Stimulated activated CD4-positive, alpha-beta T cell treated with anti-CD3 and anti-CD28 coated beads, TNF-alpha, amount 100 ng/mL, for 24 hours (primary cell): ENCODE measurements at regions not wholly inside any gene's neighbourhood (a gene's known extent, or its start where the extent isn't known, plus 50 kb on each side); places are given as distances from the start of the nearest gene placed in this dataset.
"Not testable (repeated sequence)": the region's sequence is repeated elsewhere in the genome, so short reads cannot be mapped to it uniquely, and the experiment has no call there.

Source experiments
- DNase-seq, 3 experiments: peaks; one replicate each; pipeline ENCODE4 v3.0.0-alpha.2; 2020; ENCODE audit warnings: low read depth in 3 of 3

DNA sequence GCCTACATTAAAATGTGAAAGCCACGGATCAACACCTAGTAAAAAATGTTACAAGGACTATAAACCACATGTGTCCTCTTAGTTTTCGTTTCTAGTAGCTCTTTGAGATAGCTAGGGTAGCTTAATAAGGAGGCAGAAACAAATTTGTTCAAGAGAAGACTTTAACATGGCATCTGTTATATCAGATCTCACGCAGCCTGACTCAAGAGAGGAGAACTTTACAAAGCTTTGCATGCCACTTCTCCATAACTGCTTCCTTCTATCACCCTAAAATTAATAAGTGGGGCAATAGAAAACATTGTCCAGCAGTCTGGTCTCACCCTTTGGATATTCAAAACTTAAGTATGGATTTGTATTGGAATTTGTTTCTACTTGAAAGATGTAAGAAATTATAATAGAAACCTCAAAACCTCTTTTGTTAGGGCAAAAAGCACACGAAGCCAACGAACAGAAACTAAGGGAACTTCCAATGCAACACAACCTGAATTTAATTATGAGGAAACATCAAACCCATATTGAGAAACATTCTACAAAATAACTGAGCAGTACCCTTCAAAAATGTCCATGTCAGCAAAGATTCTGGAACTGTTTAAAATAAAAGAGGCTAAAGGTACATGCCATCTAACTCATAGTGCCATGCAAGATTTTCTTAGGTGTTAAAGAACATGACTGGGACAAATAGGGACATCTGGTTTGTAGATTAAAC is 194.8 kb downstream of the LRIG3 start:
- no peak for DNase-seq

DNA sequence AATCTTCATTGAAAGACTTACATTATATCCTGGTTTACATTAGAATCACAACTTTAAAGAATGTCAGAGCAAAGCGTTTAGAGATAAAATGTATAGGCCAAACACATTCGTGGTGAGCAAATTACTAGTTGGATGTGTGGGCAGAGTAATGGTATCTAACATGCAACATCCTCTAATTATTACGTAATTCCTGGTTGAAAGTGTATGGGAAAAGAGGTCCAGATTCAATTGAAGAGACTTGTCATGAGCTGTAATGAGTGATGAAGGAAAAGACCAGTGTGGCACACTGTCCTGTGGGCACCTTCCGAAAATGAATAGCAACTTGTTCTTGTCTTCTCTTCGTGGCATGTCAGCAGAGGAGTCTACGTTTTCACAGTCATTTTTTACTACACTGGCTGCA is 192.8 kb downstream of the LRIG3 start:
- no peak for DNase-seq

GRCh38 chr12:58728397-58728796 is 191.9 kb downstream of the LRIG3 start:
- no peak for DNase-seq

GRCh38 chr12:58731096-58731495 is 189.2 kb downstream of the LRIG3 start:
- no peak for DNase-seq

- DNase-seq, result no peak
Observed at GRCh38 chr12:58732894-58733293, 187.4 kb downstream of the LRIG3 start.

- no peak for DNase-seq
Observed at GRCh38 chr12:58741226-58741625, 179.1 kb downstream of the LRIG3 start.

DNA sequence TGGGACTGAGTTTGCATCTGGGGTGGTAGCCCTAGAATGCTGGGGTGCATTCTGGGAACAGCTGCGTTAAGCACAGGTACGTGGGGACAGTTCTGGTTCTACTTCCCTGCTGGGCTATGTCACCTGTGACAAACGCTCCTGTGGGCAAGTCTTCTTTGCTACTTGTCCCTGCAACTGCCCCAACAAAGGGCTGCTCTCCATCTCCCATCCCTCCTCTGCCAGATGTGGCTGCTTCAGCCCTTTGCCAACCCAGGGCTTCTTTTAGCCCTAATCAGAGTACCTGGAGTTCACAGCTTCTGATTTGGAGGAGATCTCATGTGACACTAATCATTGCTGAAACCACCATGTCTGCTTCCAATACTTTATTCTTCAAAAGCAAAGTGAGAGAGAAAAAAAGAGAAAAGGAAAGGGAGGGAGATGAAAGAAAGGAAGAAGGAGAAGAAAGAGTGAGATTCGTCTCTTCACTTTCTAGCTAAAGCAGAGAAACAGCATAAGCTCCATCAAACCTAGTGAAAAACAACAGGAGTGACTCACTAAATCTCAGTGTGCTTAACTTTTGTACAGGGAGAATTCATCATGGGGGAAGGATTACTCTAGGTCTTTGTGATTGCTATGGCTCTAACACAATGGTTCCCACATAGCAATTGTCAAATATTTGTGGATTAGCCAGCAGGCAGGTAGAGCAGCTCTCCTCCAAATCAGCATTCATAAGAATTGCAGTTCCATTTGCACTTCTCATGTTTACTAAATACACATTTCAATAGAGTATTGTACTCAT is 174.8 kb downstream of the LRIG3 start:
- no peak for DNase-seq

DNA sequence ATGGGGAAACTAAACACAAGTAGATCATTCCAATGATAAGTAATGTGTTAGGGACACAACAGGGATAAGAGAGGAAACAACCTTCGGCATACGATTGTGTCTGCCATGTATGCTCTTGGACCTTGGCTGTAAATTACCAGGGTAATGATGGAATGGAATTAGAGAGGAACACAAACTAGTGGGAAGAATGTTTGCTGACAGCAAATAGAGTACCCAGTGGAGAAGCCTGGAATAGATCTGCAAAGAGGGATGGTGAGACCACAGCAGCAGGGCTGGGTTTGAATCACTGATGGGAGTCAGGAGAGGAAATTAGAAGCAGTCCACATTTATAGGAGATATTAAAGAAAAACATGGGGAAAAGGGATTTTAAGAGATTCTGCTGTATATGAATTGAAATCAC is 172.8 kb downstream of the LRIG3 start:
- DNase-seq, result no peak

DNA sequence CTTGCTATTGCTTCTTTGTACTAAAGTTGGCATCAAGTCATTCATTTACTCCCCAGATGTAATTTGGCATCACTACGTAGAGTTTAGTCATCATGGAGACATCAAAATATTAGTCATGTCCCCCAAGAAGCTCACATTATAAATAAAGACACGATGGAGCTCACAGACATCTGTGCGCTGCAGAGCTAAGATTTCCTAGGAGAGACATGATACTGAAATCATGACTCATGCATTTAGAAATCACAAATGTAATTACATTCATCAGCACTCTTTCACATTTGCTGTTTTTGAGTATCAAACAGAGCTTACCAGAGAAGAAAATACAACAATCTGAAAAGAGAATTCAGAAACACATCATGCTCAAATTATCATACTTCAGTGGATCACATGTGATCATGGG is 169.8 kb downstream of the LRIG3 start:
- no peak for DNase-seq

GRCh38 chr12:58757422-58757821 is 162.9 kb downstream of the LRIG3 start:
- DNase-seq, result no peak

DNA sequence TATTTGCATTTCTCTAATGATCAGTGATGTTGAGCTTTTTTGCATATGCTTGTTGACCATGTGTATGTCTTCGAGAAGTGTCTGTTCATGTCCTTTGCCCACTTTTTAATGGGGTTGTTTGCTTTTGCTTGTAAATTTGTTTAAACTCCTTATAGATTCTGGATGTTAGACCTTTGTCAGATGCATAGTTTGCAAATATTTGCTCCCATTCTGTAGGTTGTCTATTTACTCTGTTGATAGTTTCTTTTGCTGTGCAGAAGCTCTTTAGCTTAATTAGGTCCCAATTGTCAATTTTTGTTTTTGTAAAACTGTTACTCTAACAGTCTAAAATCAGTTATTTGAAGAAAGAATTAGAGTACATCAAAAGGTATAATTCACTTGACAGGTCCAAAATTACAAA is 160.6 kb downstream of the LRIG3 start:
- DNase-seq, result not testable (repeated sequence)

DNA sequence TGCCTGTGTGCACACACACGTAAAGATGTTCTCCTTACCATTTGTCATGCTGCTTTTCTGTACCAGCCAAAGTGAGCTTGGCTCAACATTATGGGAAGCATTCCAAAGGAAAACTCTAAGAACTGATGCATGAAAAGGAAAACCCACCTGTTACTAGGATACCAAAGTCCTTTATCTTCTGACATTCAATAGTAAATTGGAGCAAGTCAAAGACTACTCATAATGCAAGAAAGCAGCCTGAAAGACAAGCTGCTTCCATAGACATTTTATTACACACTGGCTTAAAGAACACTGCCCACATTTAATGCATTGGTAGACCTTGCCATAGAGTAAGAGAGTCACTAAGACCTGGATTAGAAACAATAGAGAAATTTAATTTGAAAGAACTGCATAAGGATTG is 159.0 kb downstream of the LRIG3 start:
- no peak for DNase-seq

- DNase-seq, result no peak
Observed at GRCh38 chr12:58764100-58764953, 156.0 kb downstream of the LRIG3 start.

- no peak for DNase-seq
Observed at GRCh38 chr12:58765076-58765475, 155.2 kb downstream of the LRIG3 start.

DNA sequence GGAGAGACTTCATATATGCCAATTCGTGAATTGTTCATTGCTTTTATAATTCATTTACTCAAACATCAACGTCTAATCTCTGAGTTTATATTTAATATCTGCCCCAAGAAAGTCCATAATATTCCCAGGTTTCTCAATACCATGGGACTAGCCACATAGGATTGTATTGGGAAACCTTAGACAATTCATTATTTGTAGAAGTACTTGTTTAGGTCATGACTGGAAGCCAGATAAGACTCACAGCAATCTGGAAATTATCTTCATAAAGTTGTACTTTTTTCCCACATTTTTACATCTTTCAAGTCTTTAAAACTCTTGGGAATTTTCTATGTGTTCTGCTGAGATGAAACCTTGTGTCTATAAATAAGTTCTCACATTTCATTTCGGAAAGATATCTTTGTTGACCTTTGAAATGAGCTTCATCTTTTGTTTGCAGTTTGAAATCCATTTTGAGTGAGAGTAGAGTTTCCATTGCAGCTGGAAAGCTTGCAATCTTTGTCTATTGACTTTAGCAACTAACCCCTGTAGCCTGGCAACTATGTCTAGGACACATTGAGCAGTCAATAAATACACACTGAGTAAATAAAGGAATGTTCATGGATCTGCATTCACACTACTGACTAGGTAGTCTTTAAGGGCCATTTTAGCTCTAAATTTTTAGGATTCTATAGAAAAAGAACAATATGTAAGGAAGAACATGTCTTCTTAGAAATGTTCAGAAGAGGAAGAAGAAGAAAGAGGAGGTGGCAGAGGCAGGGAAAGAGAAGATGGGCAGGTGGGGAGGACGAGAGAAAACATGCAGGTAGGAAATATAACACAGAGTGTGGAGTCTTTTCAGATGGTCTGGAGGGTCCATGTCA is 154.4 kb downstream of the LRIG3 start:
- DNase-seq, result no peak

DNA sequence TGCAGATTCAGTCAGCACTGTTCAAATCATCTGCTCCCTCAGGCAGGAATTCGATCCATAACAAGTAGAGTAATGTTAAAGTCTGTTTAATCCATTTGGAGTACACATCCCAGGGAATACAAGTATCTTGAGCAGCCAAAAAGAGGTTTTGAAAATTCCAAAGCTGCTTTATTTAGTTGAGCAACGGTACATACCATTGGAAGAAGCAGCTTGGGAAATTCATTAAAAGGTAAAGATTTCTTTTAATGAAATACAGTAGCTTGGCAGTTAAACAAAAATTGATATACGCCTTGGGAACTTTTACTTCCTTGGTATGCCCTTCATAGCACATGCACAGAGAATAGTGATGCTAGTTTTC is 153.8 kb downstream of the LRIG3 start:
- no peak for DNase-seq

GRCh38 chr12:58767496-58767895 is 152.8 kb downstream of the LRIG3 start:
- no peak for DNase-seq

DNA sequence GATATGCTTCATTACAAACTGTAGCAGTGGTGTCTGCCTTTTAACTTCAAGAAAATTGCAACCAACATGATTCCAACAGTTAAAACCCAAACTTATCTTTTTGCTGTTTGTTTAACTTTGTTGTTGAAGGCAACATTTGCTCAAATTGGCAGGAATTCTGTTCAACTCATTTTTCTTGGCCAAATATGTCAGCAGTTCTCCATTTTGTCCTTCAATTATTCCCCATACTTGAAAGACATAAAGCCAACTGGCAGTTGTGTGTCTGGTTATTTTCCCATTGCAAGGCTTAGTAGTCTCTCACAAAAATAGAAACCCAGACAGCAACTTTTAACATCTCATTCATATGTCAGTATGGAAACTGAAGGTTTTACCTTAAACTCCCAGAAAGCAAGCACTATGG is 146.3 kb downstream of the LRIG3 start:
- no peak for DNase-seq

- DNase-seq, result no peak
Observed at GRCh38 chr12:58774731-58775130, 145.6 kb downstream of the LRIG3 start.

DNA sequence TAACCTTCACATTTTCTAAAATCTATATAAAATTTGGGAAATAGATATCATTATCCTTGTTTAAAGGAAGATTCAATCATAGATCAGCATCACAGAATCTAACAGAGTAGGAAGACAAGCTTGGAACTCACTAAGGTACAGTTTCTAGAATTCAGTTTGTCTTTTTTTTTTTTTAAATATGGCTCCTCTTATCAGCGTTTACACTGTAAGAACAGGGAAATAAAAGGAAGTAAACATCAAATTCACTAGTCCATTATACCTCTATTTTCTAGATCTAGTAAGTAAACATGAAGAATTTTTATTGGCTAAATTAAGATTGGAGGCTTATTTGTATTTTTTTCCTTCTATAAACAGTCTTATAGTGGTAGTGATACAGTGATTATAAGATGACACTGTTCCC is 144.9 kb downstream of the LRIG3 start:
- no peak for DNase-seq

- no peak for DNase-seq
Observed at GRCh38 chr12:58776144-58776543, 144.2 kb downstream of the LRIG3 start.

GRCh38 chr12:58777815-58778214 is 142.5 kb downstream of the LRIG3 start:
- DNase-seq, result no peak
